Thoracic aorta (tissue), 2 donors: ENCODE measurements at regions not wholly inside any gene's neighbourhood (a gene's known extent, or its start where the extent isn't known, plus 50 kb on each side); places are given as distances from the start of the nearest gene placed in this dataset.

Experiments
- ATAC-seq: fragments of 150-250 bp; one replicate; pipeline ENCODE4 v1.8.0; 2017; ENCODE audit warnings: low read depth; ENCODE audit not compliant: insufficient number of reproducible peaks, low FRiP score
- DNase-seq: peaks from one replicate; pipeline ENCODE4 v3.0.0-alpha.2; 2020; ENCODE audit warnings: low spot score
- H3K27ac ChIP-seq, 2 donors: fragments of 200-600 bp; sonication (generic); 1 replicate in 1 of 2; 2 replicates in 1 of 2; pipeline ENCODE4 v1.5.1; 2016; ENCODE audit warnings: mild to moderate bottlenecking in 2 of 2, moderate library complexity in 2 of 2
- H3K27me3 ChIP-seq: fragments of 200-600 bp; sonication (generic); replicated peaks from 2 replicates; pipeline ENCODE4 v1.6.0; 2016; ENCODE audit warnings: mild to moderate bottlenecking; ENCODE audit not compliant: insufficient read depth
- H3K36me3 ChIP-seq: fragments of 200-600 bp; sonication (generic); one replicate; pipeline ENCODE4 v1.5.1; 2016
- H3K4me1 ChIP-seq, 2 donors: fragments of 200-600 bp; sonication (generic); 1 replicate in 1 of 2; 2 replicates in 1 of 2; pipeline versions ENCODE4 v1.5.1 to v1.6.0; 2016; ENCODE audit warnings: low read depth in 2 of 2, mild to moderate bottlenecking in 1 of 2; ENCODE audit not compliant: control insufficient read depth in 1 of 2
- H3K4me3 ChIP-seq: fragments of 200-600 bp; sonication (generic); 2 replicates; pipeline ENCODE4 v1.5.1; 2016; ENCODE audit warnings: mild to moderate bottlenecking
- H3K9me3 ChIP-seq: fragments of 200-600 bp; sonication (generic); 2 replicates; pipeline ENCODE4 v1.5.1; 2016
- CTCF ChIP-seq: fragments of 200-600 bp; sonication (generic); IDR thresholded peaks from one replicate; pipeline ENCODE4 v1.5.1; 2019; ENCODE audit warnings: antibody characterized with exemption

- Histone ChIP-seq H3K27ac (no peak overlapping the region), H3K9me3 (no peaks in the 10 kb centered on the region), H3K27me3 (no peaks in the 10 kb centered on the region), H3K4me3 (no peak overlapping the region), H3K36me3 (no peaks in the 10 kb centered on the region), H3K4me1 (no peaks in the 10 kb centered on the region)
- DNase-seq (no peak), ATAC-seq (no peak)
- TF ChIP-seq CTCF, result no peak
These were observed 136.4 kb upstream of the FAM9C start for GRCh38 chrX:13180807-13181206.

GRCh38 chrX:13179586-13179985 is 135.2 kb upstream of the FAM9C start:
- no peak for TF ChIP-seq CTCF
- H3K9me3 ChIP-seq, result no peaks in the 10 kb centered on the region

GRCh38 chrX:13179100-13179499 is 134.7 kb upstream of the FAM9C start:
- H3K27ac ChIP-seq, result no peak overlapping the region
- no peaks in the 10 kb centered on the region for H3K9me3 ChIP-seq
- H3K36me3 ChIP-seq, result no peaks in the 10 kb centered on the region
- no peak overlapping the region for H3K4me3 ChIP-seq
- no peak for DNase-seq
- TF ChIP-seq CTCF, result no peak
- no peak for ATAC-seq
- no peaks in the 10 kb centered on the region for H3K27me3 ChIP-seq
- H3K4me1 ChIP-seq, result no peaks in the 10 kb centered on the region

More at GRCh38 chrX:13179586-13179985, 135.2 kb upstream of the FAM9C start:
- no peak for DNase-seq
- Histone ChIP-seq H3K36me3 (no peaks in the 10 kb centered on the region), H3K27me3 (no peaks in the 10 kb centered on the region), H3K4me3 (no peak overlapping the region), H3K4me1 (no peaks in the 10 kb centered on the region), H3K27ac (no peak overlapping the region)
- no peak for ATAC-seq

- Histone ChIP-seq H3K9me3 (no peaks in the 10 kb centered on the region), H3K4me1 (no peaks in the 10 kb centered on the region), H3K36me3 (no peaks in the 10 kb centered on the region), H3K27ac (no peak overlapping the region), H3K27me3 (no peaks in the 10 kb centered on the region), H3K4me3 (no peak overlapping the region)
- no peak for TF ChIP-seq CTCF
- ATAC-seq (no peak), DNase-seq (no peak)
These were observed 133.6 kb upstream of the FAM9C start for GRCh38 chrX:13177921-13178566.

GRCh38 chrX:13175056-13175455 is 130.6 kb upstream of the FAM9C start:
- Histone ChIP-seq H3K36me3 (no peaks in the 10 kb centered on the region), H3K27me3 (no peaks in the 10 kb centered on the region), H3K27ac (no peak overlapping the region), H3K4me3 (no peak overlapping the region), H3K4me1 (peaks cover 0 to 6% of the 10 kb centered on the region in 2 donors), H3K9me3 (no peaks in the 10 kb centered on the region)
- DNase-seq (no peak), ATAC-seq (no peak)
- no peak for TF ChIP-seq CTCF
